ENCODE measurements at regions not wholly inside any gene's neighbourhood (a gene's known extent, or its start where the extent isn't known, plus 50 kb on each side); places are given as distances from the start of the nearest gene placed in this dataset.
A peak's percentile ranks its signal among the peaks of the same experiment; 100 is the strongest.

DNA sequence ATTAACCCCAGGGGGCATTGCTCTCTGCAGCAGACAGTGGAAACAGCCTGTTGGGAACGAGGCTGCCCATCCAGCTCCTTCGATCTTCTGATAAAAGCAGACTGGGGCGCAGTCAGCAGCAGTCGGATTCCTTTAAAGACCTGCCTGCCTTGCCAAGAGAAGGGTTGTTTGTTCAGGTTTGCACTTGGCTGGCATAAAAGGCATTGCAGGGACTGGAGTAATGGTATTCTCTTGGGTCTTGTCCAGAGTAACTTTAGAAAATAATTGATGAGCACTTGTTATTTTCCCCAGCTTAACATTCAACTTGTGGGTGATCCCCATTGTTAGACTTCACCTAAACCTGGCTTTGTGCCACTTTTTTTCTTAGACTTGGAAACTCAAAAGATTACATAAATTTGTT is 67.3 kb upstream of the SLC10A2 start:
- DNase-seq (ENCODE audit: low spot score), result peak; percentile 23

GRCh38 chr13:103130681-103131210 is 64.5 kb upstream of the SLC10A2 start:
- DNase-seq (ENCODE audit: low spot score), result peak; percentile 84

- no peak for DNase-seq (ENCODE audit: low spot score)
Measured at GRCh38 chr13:103130146-103130545, 63.9 kb upstream of the SLC10A2 start.

Data from kidney tubule cell (primary cell).